Endothelial cell of hepatic sinusoid (primary cell): ENCODE measurements at regions not wholly inside any gene's neighbourhood (a gene's known extent, or its start where the extent isn't known, plus 50 kb on each side); places are given as distances from the start of the nearest gene placed in this dataset.

Experiments used
- in situ Hi-C: cut with HindIII; loops from 2 replicates; pipeline ENCODE4 v1.10.0; 2017; ENCODE audit warnings: low sequenced_read_pairs

DNA sequence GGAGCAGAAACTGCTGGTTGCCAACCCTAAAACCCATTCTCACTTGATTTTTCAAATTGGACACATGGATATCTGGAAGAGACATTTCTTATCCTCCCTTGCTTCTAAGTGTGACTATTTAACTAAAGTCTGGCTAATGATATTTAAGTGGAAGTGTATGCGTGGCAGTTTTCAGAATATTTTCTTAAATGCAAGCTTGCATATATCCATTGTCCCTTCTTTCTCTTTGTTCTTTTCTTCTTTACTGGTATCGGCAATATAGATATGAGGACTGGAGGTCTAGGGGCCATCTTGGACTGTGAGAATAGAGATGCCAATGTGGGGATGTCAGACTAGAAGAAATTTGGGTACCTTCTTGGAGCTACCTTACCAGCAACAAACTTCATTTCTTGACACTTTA, 364.3 kb upstream of the DPH6 start:
- in situ Hi-C loops: no loop called here

DNA sequence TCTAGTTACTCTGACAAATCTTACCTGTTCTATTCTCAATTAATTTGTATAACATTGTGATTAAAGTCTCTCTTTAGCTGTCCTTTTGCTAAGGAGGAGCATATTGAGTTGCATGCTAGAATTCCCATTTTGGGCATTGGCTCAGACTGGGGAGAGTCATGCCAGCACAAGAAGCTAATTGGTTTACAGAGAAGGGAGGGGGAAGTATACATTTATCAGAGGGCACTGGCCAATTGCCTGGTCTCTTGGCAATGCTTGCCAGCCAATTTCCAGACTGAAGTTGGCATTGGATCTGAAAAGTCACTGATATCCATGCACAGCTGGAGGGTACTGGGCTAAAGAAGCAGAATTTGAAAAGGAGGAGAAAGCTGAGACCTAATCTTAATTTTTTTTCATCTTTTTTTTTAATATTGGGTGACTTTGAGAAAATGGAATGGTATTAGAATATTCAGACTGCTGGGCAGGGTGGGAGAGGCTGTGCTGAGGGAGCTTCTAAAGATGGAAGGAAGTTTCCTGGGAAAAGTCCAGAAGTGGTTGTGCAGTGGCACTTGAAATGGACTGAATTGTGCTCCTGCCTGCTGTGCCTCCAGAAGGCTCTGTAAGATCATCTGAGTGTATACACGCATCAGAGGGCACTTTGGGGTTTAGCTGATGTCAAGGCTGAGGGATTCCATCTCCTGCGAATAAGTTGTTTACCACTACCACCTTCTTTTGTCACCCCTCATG, 365.2 kb upstream of the DPH6 start:
- in situ Hi-C loops: no loop called here

DNA sequence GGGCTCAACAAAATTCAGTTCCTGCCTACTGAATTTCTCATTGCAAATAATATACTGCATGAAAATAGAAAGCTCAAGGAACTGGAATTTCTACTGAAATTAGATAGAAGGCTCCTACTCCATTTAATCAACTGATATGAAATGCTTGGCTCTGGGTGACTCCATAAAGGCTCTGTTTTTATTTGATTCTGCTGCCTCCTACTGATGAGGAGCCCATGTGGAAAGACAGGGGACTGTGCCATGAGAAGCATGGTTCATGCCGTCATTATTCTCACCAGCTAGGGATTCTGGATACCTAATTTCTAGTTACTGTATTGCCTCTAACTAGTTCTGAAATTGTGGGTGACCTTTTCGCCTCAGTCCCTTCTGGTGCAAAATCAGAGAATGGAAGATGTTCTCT, 366.2 kb upstream of the DPH6 start:
- in situ Hi-C loops: no loop called here

DNA sequence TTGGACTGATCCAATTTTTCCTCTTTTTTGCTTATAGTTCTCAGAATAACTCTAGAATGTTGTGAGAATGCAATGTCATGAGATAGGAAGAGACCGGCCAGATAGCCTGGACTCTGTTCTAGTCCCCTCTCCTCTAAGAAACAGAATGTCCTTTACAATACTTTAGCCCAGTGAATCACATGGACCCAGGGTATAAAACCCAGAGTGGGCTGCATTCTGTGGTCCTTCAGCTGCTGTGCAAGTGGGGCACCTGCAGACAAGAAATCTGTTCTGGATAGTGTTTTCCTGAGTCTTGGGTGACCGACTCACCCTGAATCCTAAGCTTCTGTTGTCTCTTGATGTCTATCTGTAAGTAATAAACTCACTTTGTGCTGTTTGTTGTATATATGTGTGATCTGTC, 368.6 kb upstream of the DPH6 start:
- in situ Hi-C loops: no loop called here

DNA sequence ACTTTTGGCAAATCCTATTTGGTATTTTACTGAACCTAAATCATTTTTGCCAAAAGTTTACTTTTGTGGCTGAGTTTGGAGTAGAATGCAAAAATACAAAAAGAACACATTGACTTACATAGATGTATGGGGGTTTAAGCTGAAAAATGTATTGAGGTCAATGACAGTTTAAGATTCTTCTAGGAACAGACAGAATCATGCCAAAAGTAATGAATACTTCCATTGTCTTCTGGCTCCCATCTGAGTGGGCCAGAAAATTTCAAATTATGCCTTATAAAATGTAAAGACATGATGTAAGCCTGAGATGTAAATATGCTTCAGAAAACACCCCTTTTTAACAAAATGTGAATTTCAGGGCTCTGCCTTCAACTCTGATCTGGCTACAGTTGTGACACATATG, 375.1 kb upstream of the DPH6 start:
- in situ Hi-C loops: no loop called here

DNA sequence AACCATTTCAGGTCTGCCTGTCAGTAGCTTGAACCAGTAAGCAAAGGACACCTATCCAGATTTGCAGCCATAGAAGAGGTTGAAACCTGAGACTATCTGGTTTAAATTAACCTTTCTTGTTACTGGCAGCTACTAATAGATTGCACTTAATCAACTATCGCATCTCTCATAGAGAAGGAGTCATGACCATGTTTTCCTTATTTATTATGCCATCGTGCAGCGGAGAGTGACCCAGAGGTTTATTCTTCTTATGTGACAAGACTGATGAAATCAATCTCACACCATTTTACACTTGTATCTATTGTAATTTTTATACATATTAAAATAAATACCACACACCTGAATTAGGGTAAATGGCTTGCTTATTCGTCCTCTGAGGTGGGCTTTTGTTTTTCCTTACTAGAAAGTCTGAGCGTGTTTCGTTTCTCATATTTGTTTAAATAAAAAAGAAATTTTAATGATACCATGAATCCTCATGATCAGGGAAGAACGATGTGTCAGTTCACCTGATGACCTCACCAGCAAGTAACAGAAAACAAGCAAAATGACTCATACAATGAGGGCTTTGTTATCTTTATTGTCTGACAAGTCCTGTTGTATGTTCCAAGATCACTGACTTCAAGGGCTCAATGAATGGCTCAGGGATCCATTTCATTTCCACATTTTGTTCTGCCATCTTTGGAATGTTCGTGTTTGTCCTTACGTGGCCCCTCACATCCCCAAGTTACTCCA, 379.5 kb upstream of the DPH6 start:
- in situ Hi-C loops: no loop called here

DNA sequence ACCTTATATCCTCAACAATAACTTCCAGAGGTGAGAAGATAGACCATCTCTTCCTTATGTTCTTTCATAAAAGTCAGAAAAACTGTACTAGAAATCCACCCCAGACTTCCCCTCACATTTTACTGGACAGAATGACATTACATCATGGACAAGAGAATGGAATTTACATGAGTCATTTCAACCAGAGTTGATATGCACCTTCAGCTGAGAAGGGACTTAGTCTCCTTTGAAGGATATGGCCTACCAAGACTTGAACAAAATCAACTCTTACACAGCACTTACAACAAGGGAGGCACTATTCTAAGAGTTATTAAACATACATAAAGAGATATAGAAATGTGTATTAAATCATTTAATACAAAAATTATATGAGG, 380.0 kb upstream of the DPH6 start:
- in situ Hi-C loops: no loop called here

DNA sequence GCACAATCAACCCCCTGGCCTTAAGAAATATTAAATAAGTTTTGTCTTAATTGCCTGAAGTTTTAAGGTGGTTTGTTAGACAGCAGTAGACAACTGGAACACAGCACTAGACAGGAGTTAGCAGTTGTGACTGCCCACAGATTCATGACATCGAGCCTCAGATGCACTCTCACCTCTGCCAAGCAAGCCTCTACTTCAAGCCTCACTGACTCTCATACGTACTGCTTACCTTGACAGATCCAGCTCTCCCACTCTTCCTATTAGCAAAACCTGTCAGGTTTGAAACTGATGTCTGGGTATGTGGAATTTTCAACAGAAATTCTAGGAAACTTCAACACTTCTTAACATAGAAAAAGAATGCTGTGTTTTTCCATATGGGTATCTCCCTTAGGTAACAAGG, 382.9 kb upstream of the DPH6 start:
- in situ Hi-C loops: no loop called here

DNA sequence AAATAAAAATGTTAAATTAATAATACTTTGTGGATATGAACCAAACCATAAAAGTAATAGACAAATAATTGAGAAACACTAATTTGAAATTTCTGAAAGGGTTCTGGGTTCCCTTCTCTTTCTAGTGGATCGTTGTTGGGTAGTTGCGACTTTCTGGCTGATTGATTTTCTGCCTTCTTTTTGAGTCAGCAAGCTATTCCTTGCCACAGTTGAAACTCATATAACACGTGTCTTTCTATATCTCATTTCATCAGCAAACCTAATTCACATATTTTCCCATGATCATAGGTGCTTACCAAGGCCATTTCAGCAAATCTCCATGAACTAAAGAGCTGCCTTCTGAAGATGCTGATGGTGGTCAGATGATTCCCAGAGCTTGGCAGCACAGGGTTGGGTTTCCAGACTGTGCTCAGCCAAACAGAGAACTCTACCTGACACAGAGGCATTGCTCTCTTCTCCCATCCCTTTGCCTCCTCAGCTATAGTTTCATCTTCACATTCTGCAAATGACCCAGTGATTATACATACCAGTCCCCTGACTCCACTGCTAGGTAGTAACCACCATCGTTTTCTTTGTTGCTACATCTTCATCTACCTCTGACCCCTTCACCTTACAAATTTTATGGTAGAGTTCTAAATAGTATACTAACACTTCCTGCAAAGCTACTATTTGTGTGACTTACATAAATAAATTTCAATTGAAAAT, 383.9 kb upstream of the DPH6 start:
- in situ Hi-C loops: no loop called here

DNA sequence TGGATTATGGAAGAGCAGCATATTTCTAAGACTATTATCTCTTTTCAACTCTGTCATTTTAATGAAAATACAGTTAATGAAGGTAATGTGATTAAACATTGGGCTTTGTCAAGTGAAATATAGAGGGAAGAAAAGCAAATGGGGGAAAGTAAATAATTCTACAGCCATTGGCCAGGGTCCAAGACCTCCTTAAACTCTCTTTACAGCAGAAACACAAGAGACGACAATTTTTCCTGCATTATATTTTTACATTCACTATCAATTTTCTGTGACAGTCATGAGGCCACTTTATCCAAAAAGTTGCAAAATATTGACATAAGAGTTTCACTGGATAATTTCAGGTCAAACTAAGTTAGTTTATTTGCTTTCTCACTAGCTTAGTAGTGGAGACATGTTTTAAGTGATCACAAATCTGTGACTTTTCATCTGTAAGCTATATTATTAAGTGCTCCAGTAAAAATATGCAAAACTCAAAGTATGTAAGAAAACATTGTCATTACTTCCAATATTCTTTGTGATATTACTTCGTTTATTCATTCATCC, 385.9 kb upstream of the DPH6 start:
- in situ Hi-C loops: no loop called here

DNA sequence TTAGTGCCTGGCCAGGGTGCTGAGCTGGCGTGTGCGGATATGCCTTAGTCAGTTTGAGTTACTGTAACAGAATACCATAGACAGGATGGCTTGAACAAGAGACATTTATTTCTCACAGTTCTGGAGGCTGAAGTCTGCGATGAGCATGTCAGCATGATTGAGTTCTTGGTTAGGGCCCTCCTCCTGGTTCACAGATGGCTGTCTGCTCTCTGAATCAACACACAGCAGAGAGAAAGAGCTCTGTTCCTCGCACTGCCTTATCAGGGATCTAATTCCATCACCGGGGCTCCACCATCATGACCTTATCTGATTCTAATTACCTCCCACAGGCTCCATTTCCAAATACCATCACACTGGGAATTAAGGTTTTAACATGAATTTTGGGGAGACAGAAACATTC, 386.6 kb upstream of the DPH6 start:
- in situ Hi-C loops: no loop called here

DNA sequence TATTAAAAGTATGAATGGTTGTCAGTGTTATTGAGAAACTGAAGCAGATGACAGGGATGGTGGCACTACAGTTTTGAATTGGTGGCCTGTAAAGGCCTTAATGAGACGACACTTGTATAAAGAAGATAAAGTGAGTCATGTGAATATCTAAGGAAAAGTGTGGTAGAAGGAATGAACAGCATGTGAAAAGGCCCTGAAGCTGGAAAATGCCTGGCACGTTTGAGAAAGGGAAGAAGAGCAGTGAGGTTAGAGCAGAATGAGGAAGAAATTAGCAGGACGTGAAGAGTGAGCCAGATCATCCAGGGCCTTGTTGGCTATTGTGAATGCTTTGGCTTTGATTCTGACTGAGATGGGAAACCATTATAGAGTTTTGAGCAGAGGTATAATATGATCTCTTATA, 387.6 kb upstream of the DPH6 start:
- in situ Hi-C loops: no loop called here

DNA sequence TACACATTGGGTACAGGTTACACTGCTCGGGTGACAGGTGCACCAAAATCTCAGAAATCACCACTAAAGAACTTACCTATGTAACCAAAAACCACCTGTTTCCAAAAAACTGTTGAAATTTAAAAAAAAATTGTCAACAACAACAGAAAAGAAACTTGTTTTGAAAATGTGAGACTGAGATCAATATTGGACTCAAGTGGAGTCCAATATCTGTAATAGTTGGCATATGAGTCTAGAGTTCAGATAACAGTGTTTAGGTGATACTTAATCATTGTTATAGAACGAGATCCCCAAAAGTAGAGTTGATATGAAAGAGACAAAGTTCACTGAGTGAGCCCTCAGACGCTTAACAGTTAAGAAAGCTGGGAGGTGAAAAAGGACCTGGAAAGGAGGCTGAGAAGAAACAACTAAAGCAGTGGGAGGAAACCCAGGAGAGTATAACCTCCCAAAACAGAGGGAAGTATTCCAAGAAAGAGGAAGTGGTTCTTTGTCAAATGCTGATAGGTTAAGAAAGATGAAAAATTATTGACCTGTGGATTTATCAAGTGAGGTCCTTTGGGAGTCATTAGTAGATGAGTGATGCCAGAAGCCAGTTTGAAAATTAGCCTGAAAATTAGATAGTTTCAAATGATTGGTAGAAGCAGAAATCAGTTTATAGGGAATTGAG, 388.6 kb upstream of the DPH6 start:
- in situ Hi-C loops: no loop called here

DNA sequence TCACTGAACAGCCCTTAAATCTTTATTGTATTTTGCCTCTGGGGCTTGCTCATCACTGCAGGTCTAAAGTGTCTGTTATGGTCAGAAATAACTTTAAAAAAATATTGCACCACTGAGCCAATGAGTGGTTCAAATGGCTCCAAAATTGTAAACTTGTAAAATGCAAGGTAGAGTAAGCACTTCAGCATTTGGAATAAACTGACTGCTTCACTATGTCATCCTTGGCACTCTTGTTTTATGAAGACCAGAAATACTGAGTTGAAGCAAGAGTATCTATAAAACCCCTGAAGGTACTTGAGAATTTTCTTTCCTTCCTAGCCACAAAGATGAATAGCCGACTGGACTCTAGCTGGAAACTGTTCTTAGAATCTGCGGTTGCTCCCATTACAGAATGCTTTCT, 390.3 kb upstream of the DPH6 start:
- in situ Hi-C loops: no loop called here

DNA sequence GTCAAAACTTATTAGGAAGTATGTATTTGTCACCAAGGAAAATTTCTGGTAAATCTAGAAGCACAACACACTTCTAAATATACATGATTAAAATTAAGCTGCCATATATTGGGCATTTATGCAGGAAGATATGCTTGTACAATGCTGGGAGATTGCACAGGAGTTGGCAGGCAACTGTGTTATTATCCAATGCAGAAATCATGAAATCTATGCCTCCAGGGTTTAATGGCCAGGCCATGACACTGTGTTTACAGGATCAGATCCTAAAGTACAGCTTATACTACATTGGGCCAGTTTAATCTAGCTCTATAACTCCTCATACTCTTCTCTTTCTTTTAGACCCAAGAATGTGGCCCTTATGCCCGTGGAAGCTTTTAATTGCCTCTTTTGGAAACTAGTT, 391.4 kb upstream of the DPH6 start:
- in situ Hi-C loops: no loop called here

DNA sequence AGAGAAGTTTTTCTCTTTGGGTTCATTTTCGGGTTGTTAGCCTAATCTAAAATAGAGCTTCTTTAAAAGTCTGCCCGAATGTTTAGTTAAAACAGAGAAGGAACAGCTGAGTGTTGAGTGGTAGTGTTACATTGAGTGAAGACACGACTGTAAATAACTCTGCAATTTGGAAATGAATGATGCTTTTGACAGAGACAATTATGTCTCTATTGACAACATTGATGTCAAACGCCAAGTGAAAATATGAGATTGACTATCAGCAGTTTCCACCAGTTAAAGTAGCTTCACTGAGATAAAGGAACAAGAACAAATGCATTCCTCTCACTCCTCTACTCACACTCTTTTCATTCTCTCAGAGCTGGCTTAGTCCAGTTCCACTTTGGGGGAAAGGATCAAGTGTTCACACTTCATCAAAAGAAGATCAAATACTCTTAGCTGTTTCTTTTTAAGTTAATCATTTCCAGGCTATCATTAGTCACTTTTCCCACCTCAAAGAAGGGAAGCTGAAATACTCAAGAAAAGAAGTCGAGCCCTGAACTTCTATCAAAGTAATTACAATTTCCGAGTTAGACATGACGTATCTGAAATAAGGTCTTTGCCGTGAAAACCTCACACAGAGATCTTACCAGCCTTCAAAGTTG, 399.1 kb upstream of the DPH6 start:
- in situ Hi-C loops: no loop called here

DNA sequence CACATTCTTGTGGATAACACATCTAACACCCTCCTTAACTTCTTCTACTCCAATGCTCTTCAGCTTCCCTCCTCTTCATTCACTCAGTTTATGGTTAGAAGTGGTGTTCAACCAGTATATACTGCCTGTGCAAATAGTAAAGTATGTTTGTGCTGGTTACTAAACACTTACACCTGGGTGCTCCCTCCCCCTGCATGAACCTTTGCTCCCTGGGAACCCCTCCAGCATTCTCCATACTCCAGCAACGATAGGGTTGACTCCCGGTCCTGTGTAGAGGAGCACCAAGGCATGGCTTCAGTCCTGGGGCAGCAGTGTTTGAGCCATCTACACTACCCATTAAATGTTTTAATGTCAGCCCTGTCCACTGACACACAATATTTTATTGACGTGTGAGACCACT, 407.5 kb upstream of the DPH6 start:
- in situ Hi-C loops: no loop called here

DNA sequence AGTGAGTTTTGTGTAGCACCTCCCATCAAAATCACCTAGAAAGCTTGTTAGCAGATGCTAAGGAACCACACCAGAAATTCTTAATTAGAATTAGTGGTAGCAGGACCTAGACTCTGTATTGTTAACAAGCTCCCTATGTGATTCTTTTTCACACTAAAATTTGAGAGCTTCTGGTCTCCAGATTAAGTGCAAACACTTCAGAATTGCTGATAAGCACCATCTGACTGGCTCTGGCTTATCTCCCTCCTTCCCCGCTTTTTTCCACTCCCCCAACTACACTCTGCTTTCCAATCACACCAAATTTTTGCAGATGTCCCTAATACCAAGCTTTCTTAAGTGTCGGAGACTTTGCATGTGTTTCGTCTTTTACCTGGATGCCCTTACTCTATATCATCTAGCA, 410.1 kb upstream of the DPH6 start:
- in situ Hi-C loops: no loop called here

DNA sequence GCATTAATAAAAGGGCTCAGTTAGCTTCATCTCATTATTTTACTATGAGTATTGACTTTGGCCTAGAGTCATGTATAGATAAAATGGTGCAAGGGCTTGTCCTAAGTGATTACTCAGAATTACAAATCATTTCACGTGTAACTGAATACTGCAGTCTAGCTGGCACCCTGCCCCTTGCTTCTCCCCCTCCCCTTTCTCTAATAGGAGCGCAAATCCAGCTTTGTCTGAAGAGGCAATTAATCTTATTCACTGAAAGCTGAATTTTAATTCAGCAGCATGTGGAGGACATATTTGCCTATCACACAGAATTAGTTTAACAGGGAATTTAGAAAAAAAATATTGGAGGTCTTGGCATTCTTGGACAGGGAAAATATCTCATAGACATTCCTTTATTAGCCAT, 412.1 kb upstream of the DPH6 start:
- in situ Hi-C loops: no loop called here

DNA sequence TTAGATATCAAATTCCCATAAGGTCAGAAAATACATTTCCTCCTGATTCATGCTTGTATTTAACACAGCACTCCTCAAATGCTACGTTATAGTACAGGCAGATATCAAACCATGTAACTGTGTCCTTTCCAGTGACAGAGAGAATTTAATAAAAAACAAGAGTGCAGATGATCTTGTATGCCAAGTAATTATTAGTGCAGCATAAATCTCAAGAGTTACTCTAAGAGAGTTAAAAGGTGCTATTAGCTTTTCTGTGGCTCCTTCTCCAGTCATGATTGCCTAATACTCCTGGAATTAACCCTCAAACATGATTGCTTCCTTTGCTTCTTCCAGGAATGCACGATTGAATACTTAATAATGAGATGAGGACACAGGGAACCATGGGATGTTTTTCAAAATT, 413.0 kb upstream of the DPH6 start:
- in situ Hi-C loops: no loop called here

DNA sequence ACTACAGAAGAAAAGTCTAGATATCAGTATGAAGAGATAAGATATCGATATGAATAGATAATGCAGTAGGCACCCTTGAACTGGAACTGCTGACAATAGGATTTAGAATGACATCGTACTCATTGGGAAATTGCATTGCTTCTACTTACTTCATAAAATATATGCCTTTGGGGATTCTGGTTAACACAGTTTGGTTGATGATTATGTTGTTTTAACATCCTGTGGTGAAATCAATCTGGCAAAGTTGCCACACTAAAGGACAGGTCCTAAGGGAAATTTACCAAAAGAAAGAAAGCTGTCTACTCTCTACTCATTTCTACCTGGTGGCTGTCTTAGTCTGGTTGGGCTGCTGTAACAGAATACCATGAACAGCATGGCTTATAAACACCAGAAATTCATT, 417.4 kb upstream of the DPH6 start:
- in situ Hi-C loops: no loop called here
